Esophagus muscularis mucosa (tissue), 4 donors: ENCODE measurements at regions not wholly inside any gene's neighbourhood (a gene's known extent, or its start where the extent isn't known, plus 50 kb on each side); places are given as distances from the start of the nearest gene placed in this dataset.

Experiments
- CTCF ChIP-seq, 3 experiments: fragments of 200-600 bp in 2 of 3; fragments of 450-650 bp in 1 of 3; sonication (generic) in 2 of 3; IDR thresholded peaks; one replicate each; pipeline ENCODE4 v1.5.1; 2017 to 2019; ENCODE audit warnings: antibody characterized with exemption in 3 of 3, mild to moderate bottlenecking in 2 of 3, moderate library complexity in 1 of 3
- EP300 ChIP-seq: sonication (generic); formaldehyde crosslinking; IDR thresholded peaks from one replicate; pipeline ENCODE4 v1.6.1; 2017; ENCODE audit warnings: antibody characterized with exemption
- POLR2A ChIP-seq: fragments of 450-650 bp; IDR thresholded peaks from one replicate; pipeline ENCODE4 v1.6.1; 2017; ENCODE audit warnings: antibody characterized with exemption, moderate library complexity, mild to moderate bottlenecking, low read depth
- POLR2AphosphoS5 ChIP-seq, 2 donors: sonication (generic); formaldehyde crosslinking; IDR thresholded peaks; one replicate each; pipeline ENCODE4 v1.6.1; 2017; ENCODE audit warnings: antibody characterized with exemption in 2 of 2

DNA sequence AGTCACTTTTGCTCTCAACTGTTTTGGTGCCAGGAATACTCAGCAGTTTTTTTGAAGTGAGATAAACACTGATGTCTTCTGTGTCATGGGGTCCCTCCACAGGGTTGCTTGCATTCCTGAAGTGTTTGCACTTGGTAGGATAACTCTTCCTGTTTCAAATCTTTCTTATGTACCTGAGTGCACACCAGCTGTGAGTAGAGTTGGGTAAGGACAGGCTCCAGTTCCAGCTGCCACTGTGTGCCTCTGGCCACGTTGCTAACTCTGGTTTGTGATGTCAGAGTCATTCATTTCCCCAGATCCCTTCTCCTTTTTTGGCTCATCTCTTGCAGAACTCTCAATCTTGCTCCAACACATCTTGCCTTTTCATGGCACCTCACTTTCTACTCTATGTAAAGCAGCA lies 356.3 kb upstream of the B3GALT2 start:
- TF ChIP-seq POLR2AphosphoS5 (IDR thresholded peaks at IDR 0.05) = no peak
- TF ChIP-seq EP300 = no peak
- TF ChIP-seq CTCF (IDR thresholded peaks at IDR 0.05) = no peak
- TF ChIP-seq POLR2A = no peak
